Uterus (tissue), 2 donors: ENCODE measurements at regions not wholly inside any gene's neighbourhood (a gene's known extent, or its start where the extent isn't known, plus 50 kb on each side); places are given as distances from the start of the nearest gene placed in this dataset.

Source experiments
- POLR2A ChIP-seq, 2 donors: fragments of 450-650 bp; IDR thresholded peaks; one replicate each; pipeline ENCODE4 v1.6.1; 2016; ENCODE audit warnings: antibody characterized with exemption in 2 of 2, mild to moderate bottlenecking in 1 of 2, moderate library complexity in 1 of 2
- TF ChIP-seq, protein P1 (sequence below), 4 experiments: fragments of 200-600 bp in 2 of 4; fragments of 450-650 bp in 2 of 4; sonication (generic) in 2 of 4; IDR thresholded peaks; one replicate each; pipeline ENCODE4 v1.5.1; 2016 to 2019; ENCODE audit warnings: antibody characterized with exemption in 4 of 4, mild to moderate bottlenecking in 2 of 4, moderate library complexity in 1 of 4

- TF ChIP-seq, protein P1, sequence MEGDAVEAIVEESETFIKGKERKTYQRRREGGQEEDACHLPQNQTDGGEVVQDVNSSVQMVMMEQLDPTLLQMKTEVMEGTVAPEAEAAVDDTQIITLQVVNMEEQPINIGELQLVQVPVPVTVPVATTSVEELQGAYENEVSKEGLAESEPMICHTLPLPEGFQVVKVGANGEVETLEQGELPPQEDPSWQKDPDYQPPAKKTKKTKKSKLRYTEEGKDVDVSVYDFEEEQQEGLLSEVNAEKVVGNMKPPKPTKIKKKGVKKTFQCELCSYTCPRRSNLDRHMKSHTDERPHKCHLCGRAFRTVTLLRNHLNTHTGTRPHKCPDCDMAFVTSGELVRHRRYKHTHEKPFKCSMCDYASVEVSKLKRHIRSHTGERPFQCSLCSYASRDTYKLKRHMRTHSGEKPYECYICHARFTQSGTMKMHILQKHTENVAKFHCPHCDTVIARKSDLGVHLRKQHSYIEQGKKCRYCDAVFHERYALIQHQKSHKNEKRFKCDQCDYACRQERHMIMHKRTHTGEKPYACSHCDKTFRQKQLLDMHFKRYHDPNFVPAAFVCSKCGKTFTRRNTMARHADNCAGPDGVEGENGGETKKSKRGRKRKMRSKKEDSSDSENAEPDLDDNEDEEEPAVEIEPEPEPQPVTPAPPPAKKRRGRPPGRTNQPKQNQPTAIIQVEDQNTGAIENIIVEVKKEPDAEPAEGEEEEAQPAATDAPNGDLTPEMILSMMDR (IDR thresholded peaks at IDR 0.05) = no peak
- TF ChIP-seq POLR2A (IDR thresholded peaks at IDR 0.05) = no peak
Observed at GRCh38 chr15:96625256-96625655, 294.8 kb downstream of the NR2F2 start.
